CD14-positive monocyte (primary cell): ENCODE measurements at regions not wholly inside any gene's neighbourhood (a gene's known extent, or its start where the extent isn't known, plus 50 kb on each side); places are given as distances from the start of the nearest gene placed in this dataset.

ENCODE experiments used
- DNase-seq, 3 donors: peaks; one replicate each; pipeline ENCODE4 v3.0.0-alpha.2; 2011 to 2022
- H2AFZ ChIP-seq: 2 replicates; pipeline ENCODE4 v1.6.0; 2012; ENCODE audit warnings: mild to moderate bottlenecking, low read depth, low read length, inconsistent platforms; ENCODE audit not compliant: insufficient read depth, poor library complexity, severe bottlenecking
- H3K27ac ChIP-seq, 2 donors: 1 replicate in 1 of 2; 2 replicates in 1 of 2; pipeline ENCODE4 v1.5.1; 2012 to 2013; ENCODE audit warnings: low read length in 2 of 2, control low read depth in 1 of 2, inconsistent platforms in 1 of 2, low read depth in 1 of 2, mild to moderate bottlenecking in 1 of 2
- H3K27me3 ChIP-seq, 2 donors: one replicate each; pipeline versions ENCODE4 v1.6.0 to v1.6.1; 2011 to 2013; ENCODE audit warnings: low read length in 2 of 2; ENCODE audit not compliant: control insufficient read depth in 2 of 2, insufficient read depth in 2 of 2
- H3K36me3 ChIP-seq, 2 donors: replicated peaks in 1 of 2; 1 replicate in 1 of 2; 2 replicates in 1 of 2; pipeline versions ENCODE4 v1.5.1 to v1.6.1; 2012 to 2013; ENCODE audit warnings: low read length in 2 of 2, control low read depth in 1 of 2, inconsistent platforms in 1 of 2, mild to moderate bottlenecking in 1 of 2; ENCODE audit not compliant: insufficient read depth in 2 of 2, control insufficient read depth in 1 of 2
- H3K4me1 ChIP-seq, 2 donors: 1 replicate in 1 of 2; 2 replicates in 1 of 2; pipeline versions ENCODE4 v1.5.1 to v1.6.1; 2012 to 2013; ENCODE audit warnings: low read length in 2 of 2, control low read depth in 1 of 2, inconsistent platforms in 1 of 2, mild to moderate bottlenecking in 1 of 2, moderate library complexity in 1 of 2; ENCODE audit not compliant: insufficient read depth in 2 of 2, control insufficient read depth in 1 of 2
- H3K4me2 ChIP-seq: replicated peaks from 2 replicates; pipeline ENCODE3; 2012; ENCODE audit warnings: low read length, moderate library complexity, mild to moderate bottlenecking; ENCODE audit not compliant: poor library complexity, severe bottlenecking; ENCODE audit errors: extremely low read depth
- H3K4me3 ChIP-seq, 3 experiments: fragments of 200-600 bp in 1 of 3; sonication (generic) in 1 of 3; replicated peaks in 1 of 3; 1 replicate in 2 of 3; 2 replicates in 1 of 3; pipeline ENCODE4 v1.5.1; 2011 to 2013; ENCODE audit warnings: low read length in 3 of 3, mild to moderate bottlenecking in 3 of 3, control low read depth in 2 of 3, low read depth in 2 of 3, inconsistent platforms in 1 of 3, moderate library complexity in 1 of 3
- H3K79me2 ChIP-seq: 2 replicates; pipeline ENCODE4 v1.6.0; 2012; ENCODE audit warnings: mild to moderate bottlenecking, control low read depth, inconsistent platforms, low read length, moderate library complexity; ENCODE audit not compliant: insufficient read depth
- H3K9ac ChIP-seq: 2 replicates; pipeline ENCODE4 v1.6.0; 2017; ENCODE audit warnings: low read length, mild to moderate bottlenecking; ENCODE audit not compliant: insufficient read depth, poor library complexity, severe bottlenecking
- H3K9me3 ChIP-seq, 2 donors: replicated peaks in 1 of 2; 1 replicate in 1 of 2; 2 replicates in 1 of 2; pipeline versions ENCODE4 v1.5.1 to v1.6.1; 2012 to 2013; ENCODE audit warnings: low read length in 2 of 2, control low read depth in 1 of 2; ENCODE audit not compliant: control insufficient read depth in 1 of 2, insufficient read depth in 1 of 2
- H4K20me1 ChIP-seq: 2 replicates; pipeline ENCODE4 v1.6.0; 2012; ENCODE audit warnings: mild to moderate bottlenecking, low read length, control low read depth, moderate library complexity; ENCODE audit not compliant: insufficient read depth
- H3K27ac Mint-ChIP-seq, 7 donors: one replicate each; pipeline ENCODE4 v1.8.0; 2020; ENCODE audit warnings: mild to moderate bottlenecking in 7 of 7, mixed read lengths in 7 of 7, moderate library complexity in 6 of 7, inconsistent platforms in 2 of 7
- H3K27me3 Mint-ChIP-seq, 3 donors: one replicate each; pipeline ENCODE4 v1.8.0; 2021 to 2022; ENCODE audit warnings: low read depth in 3 of 3, mild to moderate bottlenecking in 3 of 3, mixed read lengths in 3 of 3, moderate library complexity in 3 of 3, inconsistent platforms in 1 of 3
- H3K36me3 Mint-ChIP-seq, 2 donors: one replicate each; pipeline ENCODE4 v1.8.0; 2020; ENCODE audit warnings: mixed read lengths in 2 of 2, inconsistent platforms in 1 of 2, mild to moderate bottlenecking in 1 of 2
- H3K4me1 Mint-ChIP-seq: one replicate; pipeline ENCODE4 v1.8.0; 2020; ENCODE audit warnings: mild to moderate bottlenecking, mixed read lengths
- H3K4me3 Mint-ChIP-seq, 2 donors: one replicate each; pipeline ENCODE4 v1.8.0; 2020; ENCODE audit warnings: mild to moderate bottlenecking in 2 of 2, mixed read lengths in 2 of 2, moderate library complexity in 1 of 2
- H3K9me3 Mint-ChIP-seq, 7 donors: one replicate each; pipeline ENCODE4 v1.8.0; 2020 to 2022; ENCODE audit warnings: mixed read lengths in 7 of 7, mild to moderate bottlenecking in 6 of 7, moderate library complexity in 6 of 7, inconsistent platforms in 2 of 7
- WGBS: methylation state at CpG from one replicate; pipeline ENCODE4 v1.1.5; 2013; ENCODE audit warnings: missing lambda C conversion rate; ENCODE audit not compliant: insufficient coverage; 5-methylcytosine and 5-hydroxymethylcytosine counted together
- intact Hi-C, 2 donors: fragments of 100-400 bp; cut with micrococcal nuclease; formaldehyde crosslinking; loops; one replicate each; pipeline versions ENCODE4 v1.15.0 to v1.15.1; 2023
- TF ChIP-seq, protein P1 (sequence below): fragments of 200-600 bp; IDR thresholded peaks from one replicate; pipeline ENCODE4 v1.8.0; 2022; ENCODE audit warnings: antibody characterized with exemption, mild to moderate bottlenecking

DNA sequence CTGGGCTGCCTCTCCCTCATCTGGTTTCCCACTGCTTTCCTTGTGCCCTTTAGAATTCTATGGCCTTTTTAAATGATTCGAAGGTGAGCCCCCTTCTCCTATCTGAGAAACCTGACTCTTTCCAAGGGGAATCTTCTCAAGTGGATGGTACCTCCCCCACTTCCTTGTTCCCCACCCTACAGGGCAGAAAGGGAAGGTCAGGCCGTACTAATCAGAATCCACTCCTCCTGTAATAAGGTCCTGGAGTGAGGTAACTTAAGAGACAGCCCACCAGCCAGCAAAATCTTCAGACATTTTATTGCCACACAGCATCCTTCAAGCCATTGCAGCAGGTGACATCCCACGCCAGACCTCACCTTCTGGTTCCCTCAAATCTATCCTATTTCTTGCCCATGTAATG is 84.5 kb downstream of the MINAR1 start:
- no peak overlapping the region for H3K27ac Mint-ChIP-seq
- Histone ChIP-seq H3K4me3 (no peak overlapping the region), H4K20me1 (no peaks in the 10 kb centered on the region), H3K4me1 (no peaks in the 10 kb centered on the region), H3K79me2 (no peaks in the 10 kb centered on the region), H3K9me3 (no peaks in the 10 kb centered on the region), H3K27ac (no peak overlapping the region), H3K9ac (no peak overlapping the region), H3K36me3 (no peaks in the 10 kb centered on the region), H3K4me2 (no peak overlapping the region), H3K27me3 (no peaks in the 10 kb centered on the region), H2AFZ (no peak overlapping the region)
- WGBS = 88% methylated on average over 1 of the region's 3 CpGs
- intact Hi-C loops = no loop called here
- H3K9me3 Mint-ChIP-seq = peaks cover 0 to 9% (median 2%) of the 10 kb centered on the region in 7 donors
- TF ChIP-seq, protein P1, sequence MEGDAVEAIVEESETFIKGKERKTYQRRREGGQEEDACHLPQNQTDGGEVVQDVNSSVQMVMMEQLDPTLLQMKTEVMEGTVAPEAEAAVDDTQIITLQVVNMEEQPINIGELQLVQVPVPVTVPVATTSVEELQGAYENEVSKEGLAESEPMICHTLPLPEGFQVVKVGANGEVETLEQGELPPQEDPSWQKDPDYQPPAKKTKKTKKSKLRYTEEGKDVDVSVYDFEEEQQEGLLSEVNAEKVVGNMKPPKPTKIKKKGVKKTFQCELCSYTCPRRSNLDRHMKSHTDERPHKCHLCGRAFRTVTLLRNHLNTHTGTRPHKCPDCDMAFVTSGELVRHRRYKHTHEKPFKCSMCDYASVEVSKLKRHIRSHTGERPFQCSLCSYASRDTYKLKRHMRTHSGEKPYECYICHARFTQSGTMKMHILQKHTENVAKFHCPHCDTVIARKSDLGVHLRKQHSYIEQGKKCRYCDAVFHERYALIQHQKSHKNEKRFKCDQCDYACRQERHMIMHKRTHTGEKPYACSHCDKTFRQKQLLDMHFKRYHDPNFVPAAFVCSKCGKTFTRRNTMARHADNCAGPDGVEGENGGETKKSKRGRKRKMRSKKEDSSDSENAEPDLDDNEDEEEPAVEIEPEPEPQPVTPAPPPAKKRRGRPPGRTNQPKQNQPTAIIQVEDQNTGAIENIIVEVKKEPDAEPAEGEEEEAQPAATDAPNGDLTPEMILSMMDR = no peak
- peaks cover 2 to 9% (median 5%) of the 10 kb centered on the region in 3 donors for H3K27me3 Mint-ChIP-seq
- no peak overlapping the region for H3K4me3 Mint-ChIP-seq
- no peaks in the 10 kb centered on the region for H3K36me3 Mint-ChIP-seq
- no peak for DNase-seq
- H3K4me1 Mint-ChIP-seq = no peaks in the 10 kb centered on the region

- 94% methylated on average over 2 of the region's 3 CpGs for WGBS
- no peaks in the 10 kb centered on the region for H3K4me1 ChIP-seq
- DNase-seq = no peak
Observed at GRCh38 chr15:79519628-79520027, 87.5 kb downstream of the MINAR1 start.

More at GRCh38 chr15:79519628-79520027, 87.5 kb downstream of the MINAR1 start:
- Mint-ChIP-seq H3K9me3 (peaks cover 0 to 8% (median 0%) of the 10 kb centered on the region in 7 donors), H3K27me3 (peaks cover 0 to 8% (median 5%) of the 10 kb centered on the region in 3 donors), H3K4me3 (no peak overlapping the region), H3K36me3 (no peaks in the 10 kb centered on the region), H3K4me1 (no peaks in the 10 kb centered on the region), H3K27ac (no peak overlapping the region)
- Histone ChIP-seq H2AFZ (no peak overlapping the region), H3K27ac (no peak overlapping the region), H4K20me1 (no peaks in the 10 kb centered on the region), H3K36me3 (no peaks in the 10 kb centered on the region), H3K9ac (no peak overlapping the region), H3K79me2 (no peaks in the 10 kb centered on the region), H3K4me3 (no peak overlapping the region), H3K27me3 (no peaks in the 10 kb centered on the region), H3K9me3 (no peaks in the 10 kb centered on the region), H3K4me2 (no peak overlapping the region)
- TF ChIP-seq, protein P1 = no peak
- intact Hi-C loops = no loop called here
